ENCODE measurements at regions not wholly inside any gene's neighbourhood (a gene's known extent, or its start where the extent isn't known, plus 50 kb on each side); places are given as distances from the start of the nearest gene placed in this dataset.

DNA sequence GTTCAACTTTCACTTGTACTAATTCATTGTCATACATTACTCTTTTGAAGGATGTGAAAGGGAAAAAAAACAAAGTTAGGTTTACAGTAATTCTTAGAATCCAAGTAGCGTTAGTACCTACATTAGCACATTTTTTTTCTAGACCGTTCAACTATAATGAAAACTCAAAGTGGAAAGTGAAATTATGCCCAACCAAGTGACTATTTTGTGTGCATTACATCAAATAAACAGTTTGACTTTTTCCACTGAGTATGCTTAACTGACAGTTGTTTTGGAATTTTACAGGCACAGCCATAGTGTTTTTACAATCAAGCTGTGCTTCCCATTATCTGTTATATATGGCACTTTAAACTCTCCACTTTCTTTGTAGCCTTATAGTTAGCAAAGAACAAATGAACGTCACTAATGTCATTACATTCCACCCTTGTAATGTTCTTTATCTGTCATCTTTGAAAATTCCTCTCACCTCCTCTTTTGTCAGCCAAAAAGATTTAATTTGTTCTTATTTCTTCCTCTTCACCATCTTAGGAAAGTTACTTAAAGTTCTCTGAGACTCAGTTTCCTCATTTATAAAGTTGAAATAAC is 142.3 kb upstream of the SOX2 start:
- Histone ChIP-seq H3K4me2 (ENCODE audit: low read length) (no peak overlapping the region), H3K36me3 (ENCODE audit: insufficient read depth, low read length) (no peaks in the 10 kb centered on the region), H3K79me2 (replicated peaks; ENCODE audit: insufficient read depth, low read length) (no peaks in the 10 kb centered on the region), H4K20me1 (ENCODE audit: insufficient read depth) (no peaks in the 10 kb centered on the region), H3F3A (ENCODE audit: insufficient read depth, low read length, poor library complexity, severe bottlenecking) (no peaks in the 10 kb centered on the region), H3K9ac (ENCODE audit: low read length) (no peak overlapping the region), H3K4me3 (ENCODE audit: low read length) (no peak overlapping the region), H3K9me2 (ENCODE audit: insufficient read depth, low read length) (no peaks in the 10 kb centered on the region), H3K27ac (ENCODE audit: low read length) (no peak overlapping the region), H3K9me3 (ENCODE audit: low read length) (no peaks in the 10 kb centered on the region), H2AFZ (ENCODE audit: low read depth, low read length) (no peak overlapping the region), H3K27me3 (ENCODE audit: insufficient read depth, low read depth, low read length) (no peaks in the 10 kb centered on the region)
- TF ChIP-seq TAF1 (IDR thresholded peaks at IDR 0.05; ENCODE audit: low read depth) (no peak), POLR2AphosphoS5 (IDR thresholded peaks at IDR 0.05) (no peak)
- TF ChIP-seq, protein P1, sequence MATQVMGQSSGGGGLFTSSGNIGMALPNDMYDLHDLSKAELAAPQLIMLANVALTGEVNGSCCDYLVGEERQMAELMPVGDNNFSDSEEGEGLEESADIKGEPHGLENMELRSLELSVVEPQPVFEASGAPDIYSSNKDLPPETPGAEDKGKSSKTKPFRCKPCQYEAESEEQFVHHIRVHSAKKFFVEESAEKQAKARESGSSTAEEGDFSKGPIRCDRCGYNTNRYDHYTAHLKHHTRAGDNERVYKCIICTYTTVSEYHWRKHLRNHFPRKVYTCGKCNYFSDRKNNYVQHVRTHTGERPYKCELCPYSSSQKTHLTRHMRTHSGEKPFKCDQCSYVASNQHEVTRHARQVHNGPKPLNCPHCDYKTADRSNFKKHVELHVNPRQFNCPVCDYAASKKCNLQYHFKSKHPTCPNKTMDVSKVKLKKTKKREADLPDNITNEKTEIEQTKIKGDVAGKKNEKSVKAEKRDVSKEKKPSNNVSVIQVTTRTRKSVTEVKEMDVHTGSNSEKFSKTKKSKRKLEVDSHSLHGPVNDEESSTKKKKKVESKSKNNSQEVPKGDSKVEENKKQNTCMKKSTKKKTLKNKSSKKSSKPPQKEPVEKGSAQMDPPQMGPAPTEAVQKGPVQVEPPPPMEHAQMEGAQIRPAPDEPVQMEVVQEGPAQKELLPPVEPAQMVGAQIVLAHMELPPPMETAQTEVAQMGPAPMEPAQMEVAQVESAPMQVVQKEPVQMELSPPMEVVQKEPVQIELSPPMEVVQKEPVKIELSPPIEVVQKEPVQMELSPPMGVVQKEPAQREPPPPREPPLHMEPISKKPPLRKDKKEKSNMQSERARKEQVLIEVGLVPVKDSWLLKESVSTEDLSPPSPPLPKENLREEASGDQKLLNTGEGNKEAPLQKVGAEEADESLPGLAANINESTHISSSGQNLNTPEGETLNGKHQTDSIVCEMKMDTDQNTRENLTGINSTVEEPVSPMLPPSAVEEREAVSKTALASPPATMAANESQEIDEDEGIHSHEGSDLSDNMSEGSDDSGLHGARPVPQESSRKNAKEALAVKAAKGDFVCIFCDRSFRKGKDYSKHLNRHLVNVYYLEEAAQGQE (IDR thresholded peaks at IDR 0.05; ENCODE audit: borderline replicate concordance) = no peak

DNA sequence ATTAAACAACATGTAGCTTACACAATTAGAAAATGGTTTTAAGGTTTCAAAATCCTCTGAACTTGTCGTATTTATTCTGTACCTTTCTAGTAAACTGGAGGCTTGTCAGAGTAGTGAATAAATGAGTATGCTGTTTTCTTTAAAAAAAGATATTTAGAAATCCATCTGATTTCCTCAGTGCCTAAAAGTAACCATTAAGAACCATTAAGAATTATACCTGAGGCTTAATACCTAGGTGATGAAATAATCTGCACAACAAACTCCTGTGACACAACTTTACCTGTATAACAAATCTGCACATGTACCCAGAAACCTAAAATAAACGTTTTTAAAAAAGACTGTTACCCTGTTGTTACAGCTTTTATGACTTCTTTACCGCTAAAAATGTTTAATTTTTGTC is 143.0 kb upstream of the SOX2 start:
- Histone ChIP-seq H3K36me3 (ENCODE audit: insufficient read depth, low read length) (no peaks in the 10 kb centered on the region), H3K9me2 (ENCODE audit: insufficient read depth, low read length) (no peaks in the 10 kb centered on the region)
- TF ChIP-seq SMC3 (conservative IDR thresholded peaks at IDR 0.05; ENCODE audit: poor library complexity) (no peak), EP300 (conservative IDR thresholded peaks at IDR 0.05; ENCODE audit: poor library complexity, severe bottlenecking) (no peak), MXI1 (conservative IDR thresholded peaks at IDR 0.05; ENCODE audit: poor library complexity, severe bottlenecking) (no peak), RAD21 (conservative IDR thresholded peaks at IDR 0.05) (no peak)
- TF ChIP-seq, protein P2, sequence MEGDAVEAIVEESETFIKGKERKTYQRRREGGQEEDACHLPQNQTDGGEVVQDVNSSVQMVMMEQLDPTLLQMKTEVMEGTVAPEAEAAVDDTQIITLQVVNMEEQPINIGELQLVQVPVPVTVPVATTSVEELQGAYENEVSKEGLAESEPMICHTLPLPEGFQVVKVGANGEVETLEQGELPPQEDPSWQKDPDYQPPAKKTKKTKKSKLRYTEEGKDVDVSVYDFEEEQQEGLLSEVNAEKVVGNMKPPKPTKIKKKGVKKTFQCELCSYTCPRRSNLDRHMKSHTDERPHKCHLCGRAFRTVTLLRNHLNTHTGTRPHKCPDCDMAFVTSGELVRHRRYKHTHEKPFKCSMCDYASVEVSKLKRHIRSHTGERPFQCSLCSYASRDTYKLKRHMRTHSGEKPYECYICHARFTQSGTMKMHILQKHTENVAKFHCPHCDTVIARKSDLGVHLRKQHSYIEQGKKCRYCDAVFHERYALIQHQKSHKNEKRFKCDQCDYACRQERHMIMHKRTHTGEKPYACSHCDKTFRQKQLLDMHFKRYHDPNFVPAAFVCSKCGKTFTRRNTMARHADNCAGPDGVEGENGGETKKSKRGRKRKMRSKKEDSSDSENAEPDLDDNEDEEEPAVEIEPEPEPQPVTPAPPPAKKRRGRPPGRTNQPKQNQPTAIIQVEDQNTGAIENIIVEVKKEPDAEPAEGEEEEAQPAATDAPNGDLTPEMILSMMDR (IDR thresholded peaks at IDR 0.05; ENCODE audit: poor library complexity, severe bottlenecking) = no peak

DNA sequence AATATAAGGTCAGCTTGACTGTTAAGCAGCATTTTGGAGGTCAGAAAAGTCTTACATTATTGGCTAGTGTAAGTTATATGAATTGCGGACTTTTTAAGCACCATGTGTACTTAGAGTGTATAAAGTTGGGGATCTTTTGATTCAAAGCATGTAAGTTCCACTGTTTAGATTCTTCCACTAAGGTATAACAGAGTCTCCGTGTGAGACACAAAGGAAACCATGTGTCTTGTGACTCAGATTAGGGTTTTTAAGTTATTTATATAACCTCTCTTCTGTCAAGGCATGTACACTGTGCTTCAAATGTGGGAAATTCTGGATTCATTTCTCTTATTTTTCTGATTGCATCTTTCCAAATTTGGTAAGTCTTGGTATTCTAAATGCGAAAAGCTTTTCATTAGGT is 143.5 kb upstream of the SOX2 start:
- no peak overlapping the region for H2AFZ ChIP-seq (ENCODE audit: low read depth, low read length)
- no peak for TF ChIP-seq POLR2AphosphoS5 (IDR thresholded peaks at IDR 0.05)
- TF ChIP-seq SMC3 (conservative IDR thresholded peaks at IDR 0.05; ENCODE audit: poor library complexity) = no peak
- TF ChIP-seq RAD21 (conservative IDR thresholded peaks at IDR 0.05) = no peak
- TF ChIP-seq MXI1 (conservative IDR thresholded peaks at IDR 0.05; ENCODE audit: poor library complexity, severe bottlenecking) = no peak
- no peak for TF ChIP-seq EZH2 (IDR thresholded peaks at IDR 0.05; ENCODE audit: borderline replicate concordance, insufficient read depth, low read length, poor library complexity, severe bottlenecking)
- TF ChIP-seq, protein P1 (IDR thresholded peaks at IDR 0.05; ENCODE audit: borderline replicate concordance) = no peak
- TF ChIP-seq, protein P2 (IDR thresholded peaks at IDR 0.05; ENCODE audit: poor library complexity, severe bottlenecking) = no peak
- no peak for TF ChIP-seq TAF1 (IDR thresholded peaks at IDR 0.05; ENCODE audit: low read depth)
- no peak for TF ChIP-seq EP300 (conservative IDR thresholded peaks at IDR 0.05; ENCODE audit: poor library complexity, severe bottlenecking)
- no peak overlapping the region for H3K27ac ChIP-seq (ENCODE audit: low read length)
- H3K36me3 ChIP-seq (ENCODE audit: insufficient read depth, low read length) = no peaks in the 10 kb centered on the region
- no peaks in the 10 kb centered on the region for H3F3A ChIP-seq (ENCODE audit: insufficient read depth, low read length, poor library complexity, severe bottlenecking)
- H3K4me3 ChIP-seq (ENCODE audit: low read length) = no peak overlapping the region
- H3K9me2 ChIP-seq (ENCODE audit: insufficient read depth, low read length) = no peaks in the 10 kb centered on the region
- H3K27me3 ChIP-seq (ENCODE audit: insufficient read depth, low read depth, low read length) = no peaks in the 10 kb centered on the region
- H4K20me1 ChIP-seq (ENCODE audit: insufficient read depth) = no peaks in the 10 kb centered on the region
- no peaks in the 10 kb centered on the region for H3K9me3 ChIP-seq (ENCODE audit: low read length)
- H3K79me2 ChIP-seq (replicated peaks; ENCODE audit: insufficient read depth, low read length) = peaks cover 6% of the 10 kb centered on the region
- H3K4me2 ChIP-seq (ENCODE audit: low read length) = no peak overlapping the region
- no peak overlapping the region for H3K9ac ChIP-seq (ENCODE audit: low read length)

More for the DNA sequence above, 143.0 kb upstream of the SOX2 start:
- no peak overlapping the region for H2AFZ ChIP-seq (ENCODE audit: low read depth, low read length)
- H3K9me3 ChIP-seq (ENCODE audit: low read length) = no peaks in the 10 kb centered on the region
- no peak overlapping the region for H3K27ac ChIP-seq (ENCODE audit: low read length)
- no peak overlapping the region for H3K4me3 ChIP-seq (ENCODE audit: low read length)
- H4K20me1 ChIP-seq (ENCODE audit: insufficient read depth) = no peaks in the 10 kb centered on the region
- peaks cover 4% of the 10 kb centered on the region for H3K79me2 ChIP-seq (replicated peaks; ENCODE audit: insufficient read depth, low read length)
- H3K4me2 ChIP-seq (ENCODE audit: low read length) = no peak overlapping the region
- H3F3A ChIP-seq (ENCODE audit: insufficient read depth, low read length, poor library complexity, severe bottlenecking) = no peaks in the 10 kb centered on the region
- no peak overlapping the region for H3K9ac ChIP-seq (ENCODE audit: low read length)
- no peaks in the 10 kb centered on the region for H3K27me3 ChIP-seq (ENCODE audit: insufficient read depth, low read depth, low read length)

Data from neural cell (in vitro differentiated cells).